Spleen (tissue), 11 donors: ENCODE measurements at regions not wholly inside any gene's neighbourhood (a gene's known extent, or its start where the extent isn't known, plus 50 kb on each side); places are given as distances from the start of the nearest gene placed in this dataset.

Experiments
- DNase-seq: peaks from one replicate; pipeline ENCODE4 v3.0.0-alpha.2; 2020
- H3K27ac ChIP-seq, 8 donors: fragments of 200-600 bp; sonication (generic) in 7 of 8; 1 replicate in 4 of 8; 2 replicates in 4 of 8; pipeline versions ENCODE4 v1.5.0 to v1.8.0; 2016 to 2021; ENCODE audit warnings: inconsistent platforms in 4 of 8, mild to moderate bottlenecking in 4 of 8, moderate library complexity in 1 of 8
- H3K27me3 ChIP-seq, 7 donors: fragments of 200-600 bp; sonication (generic) in 6 of 7; replicated peaks in 1 of 7; 1 replicate in 4 of 7; 2 replicates in 3 of 7; pipeline versions ENCODE4 v1.5.0 to v1.8.0; 2016 to 2021; ENCODE audit warnings: inconsistent platforms in 3 of 7, mild to moderate bottlenecking in 1 of 7
- H3K36me3 ChIP-seq, 6 donors: fragments of 200-600 bp; sonication (generic) in 5 of 6; 1 replicate in 4 of 6; 2 replicates in 2 of 6; pipeline versions ENCODE4 v1.5.0 to v1.8.0; 2016 to 2021; ENCODE audit warnings: inconsistent platforms in 2 of 6
- H3K4me1 ChIP-seq, 6 donors: fragments of 200-600 bp; sonication (generic) in 5 of 6; 1 replicate in 3 of 6; 2 replicates in 3 of 6; pipeline versions ENCODE4 v1.5.0 to v1.8.0; 2016 to 2021; ENCODE audit warnings: inconsistent platforms in 3 of 6
- H3K4me3 ChIP-seq, 8 donors: fragments of 200-600 bp; sonication (generic) in 7 of 8; 1 replicate in 4 of 8; 2 replicates in 4 of 8; pipeline versions ENCODE4 v1.5.0 to v1.8.0; 2016 to 2021; ENCODE audit warnings: inconsistent platforms in 4 of 8, mild to moderate bottlenecking in 4 of 8, moderate library complexity in 2 of 8
- H3K9me3 ChIP-seq, 8 donors: fragments of 200-600 bp; sonication (generic) in 7 of 8; 1 replicate in 4 of 8; 2 replicates in 4 of 8; pipeline versions ENCODE4 v1.5.0 to v1.8.0; 2016 to 2021; ENCODE audit warnings: inconsistent platforms in 4 of 8
- CTCF ChIP-seq, 11 experiments: fragments of 200-600 bp in 7 of 11; fragments of 450-650 bp in 4 of 11; sonication (generic) in 4 of 11; IDR thresholded peaks in 8 of 11; conservative IDR thresholded peaks in 3 of 11; 1 replicate in 7 of 11; 2 replicates in 4 of 11; pipeline versions ENCODE4 v1.4.0 to v1.8.0; 2016 to 2021; ENCODE audit warnings: antibody characterized with exemption in 11 of 11, inconsistent platforms in 4 of 11, mild to moderate bottlenecking in 1 of 11
- POLR2A ChIP-seq, 3 donors: fragments of 450-650 bp; IDR thresholded peaks; one replicate each; pipeline ENCODE4 v1.5.1; 2017; ENCODE audit warnings: antibody characterized with exemption in 3 of 3, mild to moderate bottlenecking in 1 of 3
- POLR2AphosphoS5 ChIP-seq, 3 donors: sonication (generic); formaldehyde crosslinking; IDR thresholded peaks; one replicate each; pipeline ENCODE4 v1.5.1; 2017; ENCODE audit warnings: antibody characterized with exemption in 3 of 3
- WGBS, 5 donors: extraction: QIAGEN DNeasy Blood & Tissue Kit in 3 of 5; methylation state at CpG; one replicate each; pipeline versions ENCODE4 v1.1.5 to v1.1.7; 2013 to 2018; 5-methylcytosine and 5-hydroxymethylcytosine counted together
- intact Hi-C: fragments of 100-400 bp; cut with DNase I; formaldehyde crosslinking; loops from one replicate; pipeline ENCODE4 v1.15.0; 2023; ENCODE audit warnings: low total_unique reads
- donor health status: healthy with polysubstance abuse.
- donor health status: DM: no; HTN: no; CAD: no; lungs with moderate emphysema.
- donor health status: DM: no; HTN: no; CAD: no.
- donor health status: Bipolar disorder and iron deficiency.
- donor health status: healthy.
- donor health status: DM: no; HTN: no; CAD: no.
- donor health status: DM: yes; HTN: yes; CAD: no.

GRCh38 chr15:69816522-69816921 is 281.2 kb downstream of the TLE3 start:
- intact Hi-C loops: no loop called here
- H3K4me1 ChIP-seq: no peaks in the 10 kb centered on the region

GRCh38 chr15:69818529-69818928 is 279.2 kb downstream of the TLE3 start:
- DNase-seq: no peak
- H3K4me3 ChIP-seq: no peak overlapping the region
- intact Hi-C loops: no loop called here
- no peak overlapping the region for H3K27ac ChIP-seq
- H3K4me1 ChIP-seq: no peaks in the 10 kb centered on the region
- peaks cover 0 to 38% (median 0%) of the 10 kb centered on the region in 7 donors for H3K27me3 ChIP-seq
- TF ChIP-seq CTCF (IDR thresholded peaks at IDR 0.05 in 8 of 11, conservative IDR thresholded peaks at IDR 0.05 in 3 of 11) (no peak), POLR2AphosphoS5 (IDR thresholded peaks at IDR 0.05) (no peak), POLR2A (IDR thresholded peaks at IDR 0.05) (no peak)
- no peaks in the 10 kb centered on the region for H3K9me3 ChIP-seq
- WGBS, 5 donors: 83 to 95% (median 92%) methylated on average over 8 of the region's 8 CpGs
- no peaks in the 10 kb centered on the region for H3K36me3 ChIP-seq

More at GRCh38 chr15:69816522-69816921, 281.2 kb downstream of the TLE3 start:
- TF ChIP-seq POLR2AphosphoS5 (IDR thresholded peaks at IDR 0.05) (no peak), POLR2A (IDR thresholded peaks at IDR 0.05) (no peak), CTCF (IDR thresholded peaks at IDR 0.05 in 8 of 11, conservative IDR thresholded peaks at IDR 0.05 in 3 of 11) (no peak)
- H3K27me3 ChIP-seq: peaks cover 0 to 41% (median 0%) of the 10 kb centered on the region in 7 donors
- WGBS, 5 donors: 66 to 79% (median 72%) methylated on average over 2 of the region's 2 CpGs
- H3K9me3 ChIP-seq: no peaks in the 10 kb centered on the region
- H3K4me3 ChIP-seq: no peak overlapping the region
- H3K27ac ChIP-seq: no peak overlapping the region
- no peaks in the 10 kb centered on the region for H3K36me3 ChIP-seq
- DNase-seq: no peak

- no peak for DNase-seq
- Histone ChIP-seq H3K27me3 (peaks cover 0 to 30% (median 0%) of the 10 kb centered on the region in 7 donors), H3K4me1 (no peaks in the 10 kb centered on the region), H3K36me3 (no peaks in the 10 kb centered on the region), H3K9me3 (no peaks in the 10 kb centered on the region), H3K4me3 (no peak overlapping the region), H3K27ac (no peak overlapping the region)
- TF ChIP-seq POLR2A (IDR thresholded peaks at IDR 0.05) (no peak), CTCF (IDR thresholded peaks at IDR 0.05 in 8 of 11, conservative IDR thresholded peaks at IDR 0.05 in 3 of 11) (no peak), POLR2AphosphoS5 (IDR thresholded peaks at IDR 0.05) (no peak)
- intact Hi-C loops: no loop called here
- WGBS, 5 donors: 80 to 97% (median 88%) methylated on average over 3 of the region's 3 CpGs
Observed at GRCh38 chr15:69819371-69819770, 278.3 kb downstream of the TLE3 start.

GRCh38 chr15:69820819-69821218 is 276.9 kb downstream of the TLE3 start:
- H3K4me1 ChIP-seq: no peaks in the 10 kb centered on the region
- no peak overlapping the region for H3K27ac ChIP-seq
- intact Hi-C loops: no loop called here
- H3K36me3 ChIP-seq: no peaks in the 10 kb centered on the region
- no peak for TF ChIP-seq POLR2AphosphoS5 (IDR thresholded peaks at IDR 0.05)
- TF ChIP-seq POLR2A (IDR thresholded peaks at IDR 0.05): no peak
- no peak for TF ChIP-seq CTCF (IDR thresholded peaks at IDR 0.05 in 8 of 11, conservative IDR thresholded peaks at IDR 0.05 in 3 of 11)
- DNase-seq: no peak
- no peaks in the 10 kb centered on the region for H3K9me3 ChIP-seq
- 65 to 71% (median 69%) methylated on average over 4 to 7 of the region's 7 CpGs for WGBS, 5 donors
- no peak overlapping the region for H3K4me3 ChIP-seq
- H3K27me3 ChIP-seq: peaks cover 0 to 24% (median 0%) of the 10 kb centered on the region in 7 donors
